Erythroblast (primary cell): ENCODE measurements at regions not wholly inside any gene's neighbourhood (a gene's known extent, or its start where the extent isn't known, plus 50 kb on each side); places are given as distances from the start of the nearest gene placed in this dataset.

Source experiments
- GATA1 ChIP-seq: IDR thresholded peaks from 2 replicates; pipeline ENCODE4 v1.6.1; 2011; ENCODE audit warnings: low read depth, mild to moderate bottlenecking, control low read depth, low read length, moderate library complexity
- POLR2A ChIP-seq: IDR thresholded peaks from 2 replicates; pipeline ENCODE4 v1.6.1; 2011; ENCODE audit warnings: mild to moderate bottlenecking, low read length

DNA sequence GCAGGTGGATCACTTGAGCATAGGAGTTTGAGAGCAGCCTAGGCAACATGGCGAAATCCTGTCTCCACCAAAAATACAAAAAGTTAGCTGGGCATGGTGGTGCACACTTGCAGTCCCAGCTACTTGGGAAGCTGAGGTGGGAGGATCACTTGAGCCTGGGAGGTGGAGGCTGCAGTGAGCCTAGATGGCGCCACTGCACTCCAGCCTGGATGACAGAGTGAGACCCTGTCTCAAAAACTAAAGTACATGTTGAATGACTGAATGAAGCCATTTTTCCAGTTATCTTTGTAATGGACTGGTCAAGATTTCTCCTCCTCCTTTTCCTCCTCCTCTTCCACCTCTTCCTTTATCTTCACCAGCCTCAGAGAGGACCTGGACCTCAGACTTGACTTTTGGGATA, 272.0 kb downstream of the SMAD2 start:
- TF ChIP-seq POLR2A (no peak), GATA1 (no peak)
